Stimulated activated CD4-positive, alpha-beta T cell treated with anti-CD3 and anti-CD28 coated beads, Interleukin-12 subunit alpha, Interleukin-12 subunit beta, amount 100 ng/mL, for 4 hours (primary cell): ENCODE measurements at regions not wholly inside any gene's neighbourhood (a gene's known extent, or its start where the extent isn't known, plus 50 kb on each side); places are given as distances from the start of the nearest gene placed in this dataset.
"Not testable (repeated sequence)": the region's sequence is repeated elsewhere in the genome, so short reads cannot be mapped to it uniquely, and the experiment has no call there.

ENCODE experiments used
- DNase-seq: peaks from one replicate; pipeline ENCODE4 v3.0.0-alpha.2; 2020

DNA sequence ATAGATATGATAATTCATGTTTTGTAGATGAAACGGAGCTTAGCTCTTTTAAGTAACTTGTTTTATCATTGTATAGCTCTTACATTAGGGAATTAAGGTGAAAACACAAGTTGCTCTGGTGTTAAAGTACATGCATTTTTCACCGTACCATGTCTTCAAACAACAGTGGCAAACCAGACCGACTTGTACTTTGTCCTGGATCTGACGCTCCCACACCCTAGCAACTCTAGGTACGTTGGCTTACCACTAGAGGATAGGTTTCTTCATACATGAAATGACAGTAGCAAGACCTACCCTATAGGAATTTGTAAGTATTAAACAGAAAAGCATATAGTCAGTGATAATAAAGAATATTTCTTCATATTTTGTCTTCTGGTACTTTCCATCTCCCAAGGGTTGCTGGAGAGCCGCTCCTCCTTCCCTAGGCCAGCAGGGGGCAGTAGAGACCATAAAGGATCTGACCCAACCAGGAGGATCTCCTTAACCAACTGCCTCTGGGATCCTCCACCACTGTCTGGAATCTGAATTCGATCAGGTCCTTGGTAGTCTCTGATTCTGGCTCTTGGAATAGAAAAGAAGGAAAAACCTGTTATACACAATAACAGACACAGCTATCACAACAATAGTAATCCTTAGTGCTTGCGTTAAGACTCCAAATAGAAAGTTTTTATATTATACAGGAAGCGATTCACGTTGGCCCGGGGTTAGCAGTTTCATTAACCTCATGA is 136.7 kb downstream of the CAVIN4 start:
- peak; percentile 30 for DNase-seq

DNA sequence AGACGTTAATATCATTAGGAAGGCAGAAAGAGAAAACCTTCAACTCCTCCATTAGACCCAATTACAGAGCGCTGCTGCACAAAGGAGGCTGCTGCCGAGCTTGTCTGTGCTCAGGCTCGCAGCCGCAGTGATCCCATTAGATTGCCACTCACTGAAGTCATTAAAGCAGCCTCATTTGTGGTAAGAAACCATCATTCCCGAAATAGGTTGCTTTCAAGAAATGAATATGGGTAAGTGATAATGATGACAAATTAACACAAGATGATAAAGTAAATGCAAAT is 137.2 kb downstream of the CAVIN4 start:
- DNase-seq: no peak

DNA sequence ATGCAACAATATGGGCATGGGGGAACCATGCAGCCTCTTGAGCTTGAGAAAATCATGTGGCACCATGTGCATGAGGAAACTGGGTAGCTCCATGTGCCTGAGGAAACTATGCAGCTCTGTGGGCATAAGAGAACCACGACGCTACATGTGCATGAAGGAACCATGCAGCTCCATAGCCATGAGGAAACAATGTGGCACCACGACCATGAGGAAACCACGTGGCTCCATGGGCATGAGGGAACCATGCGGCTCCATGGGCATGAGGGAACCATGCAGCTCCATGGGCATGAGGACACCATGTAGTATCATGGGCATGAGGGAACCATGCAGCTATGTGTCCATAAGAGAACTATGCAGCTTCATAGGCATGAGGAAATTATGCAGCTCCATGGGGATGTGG is 140.8 kb downstream of the CAVIN4 start:
- DNase-seq: no peak

DNA sequence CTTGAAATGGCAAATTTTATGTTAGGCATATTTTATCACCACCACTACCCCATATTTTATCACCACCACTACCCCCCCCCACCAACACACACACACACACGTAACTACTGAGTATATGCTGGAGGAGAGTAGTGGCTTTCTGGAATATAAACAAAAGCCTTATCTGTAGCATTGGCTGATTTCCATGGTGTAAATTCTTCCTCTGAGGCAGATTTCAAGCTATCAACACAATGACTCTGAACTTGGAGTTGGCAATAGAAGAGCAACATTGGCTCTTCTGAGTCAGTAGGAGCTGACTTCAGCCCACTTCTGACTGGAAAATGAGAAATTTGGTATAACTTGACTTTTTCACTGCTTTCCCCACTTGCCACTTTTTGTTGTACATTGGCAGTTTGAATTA is 143.0 kb downstream of the CAVIN4 start:
- no peak for DNase-seq

DNA sequence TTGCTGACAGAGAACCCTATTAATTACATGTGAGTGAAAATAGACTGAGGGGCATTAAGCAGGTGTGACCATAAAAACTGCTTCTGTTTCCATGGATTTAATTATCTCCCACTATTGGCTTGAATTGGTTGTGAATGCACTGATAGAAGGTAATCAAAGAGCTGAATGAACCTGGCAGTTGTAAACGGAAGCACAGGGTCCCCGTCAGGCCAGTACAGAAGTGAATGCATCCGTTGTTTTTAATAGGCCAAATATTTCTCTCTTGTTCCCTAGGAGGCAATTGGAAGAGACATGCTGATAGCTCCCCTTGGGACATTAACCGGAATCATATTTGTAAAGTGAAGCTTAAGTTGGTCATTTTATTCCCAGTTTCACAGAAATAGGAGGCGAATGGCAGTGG is 147.0 kb downstream of the CAVIN4 start:
- DNase-seq: no peak

DNA sequence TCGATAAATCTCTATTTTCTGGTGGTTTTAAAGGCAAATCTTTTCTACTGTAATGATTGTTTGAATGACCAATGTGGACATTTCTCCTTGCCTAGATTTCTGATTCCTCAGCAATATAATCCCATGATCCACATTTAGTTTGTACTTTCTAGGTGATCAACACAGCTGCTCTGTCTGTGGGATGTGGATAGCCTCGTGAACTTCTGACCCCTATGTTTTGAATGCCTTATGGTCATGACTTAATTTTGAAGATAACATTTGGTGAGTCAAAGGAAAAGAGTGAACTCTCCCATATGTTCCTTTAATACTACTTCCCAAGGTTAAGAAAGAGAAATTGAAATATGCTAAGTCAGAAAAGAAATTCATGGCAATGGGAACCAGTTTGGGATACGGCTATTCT is 147.5 kb downstream of the CAVIN4 start:
- DNase-seq: no peak

DNA sequence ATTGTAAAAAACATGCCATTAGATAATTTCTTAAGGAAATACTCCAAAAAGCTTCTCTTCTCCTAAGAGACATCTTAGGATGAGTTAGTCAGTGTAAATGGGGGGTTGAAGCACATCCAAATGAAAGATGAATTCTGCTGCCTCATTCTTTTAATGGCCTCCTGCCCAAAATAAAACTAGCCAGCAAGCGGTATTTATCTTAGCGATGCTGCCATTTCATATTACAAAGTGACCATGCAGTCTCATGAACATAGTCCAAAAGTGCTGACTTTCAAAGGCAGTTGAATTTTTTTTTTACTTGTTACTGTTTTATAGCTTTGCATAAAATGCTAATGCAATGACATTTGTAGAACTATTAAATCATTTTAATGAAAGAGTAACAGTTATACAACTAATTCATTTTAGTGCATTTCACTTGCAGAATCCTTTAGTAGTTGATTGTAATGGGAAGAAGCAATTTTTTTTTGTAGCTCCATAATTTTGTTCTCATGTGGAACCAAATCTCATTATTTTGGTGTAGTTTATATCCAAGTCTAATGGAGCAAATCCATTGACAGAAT is 151.5 kb downstream of the CAVIN4 start:
- no peak for DNase-seq

DNA sequence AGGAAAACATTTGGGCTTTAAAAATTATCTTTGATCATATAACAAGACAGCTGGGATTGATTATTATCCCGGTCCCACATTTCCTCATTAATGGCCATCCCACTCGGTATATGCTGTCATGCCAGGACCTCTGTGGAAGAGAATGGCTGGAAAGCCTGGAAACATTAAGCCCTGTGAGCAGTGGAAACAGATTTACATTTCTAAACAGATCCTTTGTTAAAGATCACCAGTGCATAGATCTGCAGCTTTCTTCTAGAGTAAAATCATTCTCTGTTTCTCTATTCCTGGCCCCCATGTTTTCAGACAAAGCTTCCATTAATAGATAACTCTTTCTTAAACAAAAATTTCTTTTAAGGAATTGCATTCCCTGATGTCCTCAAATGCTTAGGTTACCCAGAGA is 152.2 kb downstream of the CAVIN4 start:
- no peak for DNase-seq

DNA sequence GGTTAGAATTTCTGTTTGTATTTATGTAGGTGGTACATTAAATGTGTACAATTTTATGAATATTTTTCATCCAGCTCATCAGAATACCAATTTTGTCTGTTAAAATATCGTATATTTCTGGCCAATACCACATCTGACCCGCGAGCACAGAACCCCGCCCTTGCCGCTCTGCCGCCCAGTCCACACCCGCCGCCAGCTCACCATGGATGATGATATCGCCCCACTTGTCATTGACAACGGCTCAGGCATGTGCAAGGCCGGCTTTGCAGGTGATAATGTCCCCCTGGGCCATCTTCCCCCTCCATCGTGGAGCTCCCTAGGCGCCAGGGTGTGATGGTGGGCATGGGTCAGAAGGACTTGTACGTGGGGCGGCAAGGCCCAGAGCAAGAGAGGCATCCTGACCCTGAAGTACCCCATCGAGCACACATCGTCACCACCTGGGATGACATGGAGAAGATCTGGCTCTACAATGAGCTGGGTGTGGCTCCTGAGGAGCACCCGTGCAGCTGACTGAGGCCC is 153.2 kb downstream of the CAVIN4 start:
- no peak for DNase-seq

DNA sequence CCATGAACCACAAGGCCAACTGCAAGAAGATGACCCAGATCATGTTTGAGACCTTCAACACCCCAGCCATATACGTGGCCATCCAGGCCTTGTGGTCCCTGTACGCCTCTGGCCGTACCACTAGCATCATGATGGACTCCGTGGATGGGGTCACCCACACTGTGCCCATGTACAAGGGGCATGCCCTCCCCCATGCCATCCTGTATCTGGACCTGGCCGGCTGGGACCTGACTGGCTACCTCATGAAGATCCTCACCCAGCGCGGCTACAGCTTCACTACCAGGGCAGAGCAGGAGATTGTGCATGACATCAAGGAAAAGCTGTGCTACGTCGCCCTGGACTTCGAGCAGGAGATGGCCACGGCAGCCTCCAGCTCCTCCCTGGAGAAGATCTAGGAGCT is 153.7 kb downstream of the CAVIN4 start:
- DNase-seq: no peak

DNA sequence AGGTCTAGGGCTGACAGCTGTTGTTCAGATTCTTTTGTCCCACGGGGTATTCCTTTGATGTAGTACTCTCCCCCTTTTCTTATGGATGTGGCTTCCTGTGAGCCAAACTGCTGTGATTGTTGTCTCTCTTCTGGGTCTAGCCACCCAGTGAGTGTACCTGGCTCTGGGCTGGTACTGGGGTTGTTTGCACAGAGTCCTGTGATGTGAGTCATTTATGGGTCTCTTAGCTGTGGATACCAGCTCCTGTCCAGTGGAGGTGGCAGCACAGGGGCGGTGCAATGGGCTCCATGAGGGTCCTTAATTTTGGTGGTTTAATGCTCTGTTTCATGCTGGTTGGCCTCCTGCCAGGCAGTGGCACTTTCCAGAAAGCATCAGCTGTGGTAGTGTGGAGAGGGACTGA is 161.3 kb downstream of the CAVIN4 start:
- DNase-seq: no peak

DNA sequence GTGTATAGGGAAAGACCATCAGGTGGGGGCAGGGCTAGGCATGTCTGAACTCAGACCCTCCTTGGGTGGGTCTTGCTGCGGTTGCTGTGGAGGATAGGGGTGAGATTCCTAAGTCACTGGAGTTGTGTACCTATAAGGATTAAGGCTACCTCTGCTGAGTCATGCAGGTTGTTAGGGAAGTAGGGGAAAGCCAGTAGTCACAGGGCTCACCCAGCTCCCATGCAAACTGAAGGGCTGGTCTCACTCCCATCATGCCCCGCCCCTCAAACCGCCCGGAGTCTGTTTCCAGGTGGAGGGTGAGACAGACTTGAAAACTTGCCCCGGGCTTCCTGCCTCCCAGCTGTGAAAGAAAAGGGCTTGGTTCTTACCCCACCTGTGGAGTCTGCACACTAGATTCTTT is 161.8 kb downstream of the CAVIN4 start:
- no peak for DNase-seq

DNA sequence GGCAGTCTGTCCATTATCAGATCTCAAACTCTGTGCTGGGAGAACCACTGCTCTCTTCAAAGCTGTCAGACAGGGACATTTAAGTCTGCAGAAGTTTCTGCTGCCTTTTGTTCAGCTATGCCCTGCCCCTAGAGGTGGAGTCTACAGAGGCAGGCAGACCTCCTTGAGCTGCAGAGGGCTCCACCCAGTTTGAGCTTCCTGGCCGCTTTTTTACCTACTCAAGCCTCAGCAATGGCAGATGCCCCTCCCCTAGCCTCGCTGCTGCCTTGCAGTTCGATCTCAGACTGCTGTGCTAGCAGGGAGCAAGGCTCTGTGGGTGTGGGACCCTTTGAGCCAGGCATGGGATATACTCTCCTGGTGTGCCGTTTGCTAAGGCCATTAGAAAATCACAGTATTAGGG is 171.1 kb downstream of the CAVIN4 start:
- not testable (repeated sequence) for DNase-seq

DNA sequence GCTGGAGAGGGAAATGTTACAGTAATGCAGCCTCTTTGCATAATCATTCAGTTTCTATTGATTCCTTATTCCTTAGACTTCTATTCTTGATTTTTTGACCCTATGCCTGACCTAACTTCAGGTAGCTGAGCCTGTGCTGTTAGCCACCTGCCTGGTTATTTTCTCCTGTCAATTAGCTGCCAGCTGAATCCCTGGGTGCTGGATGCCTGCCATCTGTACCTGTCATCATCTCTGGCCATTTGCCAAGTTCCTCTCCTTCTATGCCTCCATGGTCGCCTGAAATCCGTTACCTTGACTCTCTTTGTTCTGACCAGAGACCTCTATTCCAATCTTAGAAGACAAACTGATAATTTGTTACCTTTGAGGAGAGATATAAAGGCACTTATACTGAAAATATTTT is 178.3 kb downstream of the CAVIN4 start:
- DNase-seq: no peak

DNA sequence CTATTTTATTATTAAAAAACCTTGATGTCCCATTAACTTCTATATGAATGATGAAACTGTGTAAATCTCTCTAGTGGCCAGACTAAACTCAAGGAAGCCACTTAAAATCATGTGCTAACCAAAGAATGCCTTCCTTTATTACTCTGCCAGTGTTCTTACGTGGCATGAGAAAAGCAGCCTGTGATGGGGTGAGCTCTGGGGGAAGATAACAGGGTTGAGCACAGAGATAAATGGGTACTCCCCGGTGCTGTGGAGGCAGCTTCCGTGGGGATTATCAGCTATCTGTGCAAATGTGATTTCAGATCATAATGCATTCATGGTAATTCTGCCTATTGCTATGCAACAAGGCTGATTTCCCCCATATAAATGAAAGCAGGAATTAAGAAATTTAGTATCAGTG is 181.3 kb downstream of the CAVIN4 start:
- no peak for DNase-seq

DNA sequence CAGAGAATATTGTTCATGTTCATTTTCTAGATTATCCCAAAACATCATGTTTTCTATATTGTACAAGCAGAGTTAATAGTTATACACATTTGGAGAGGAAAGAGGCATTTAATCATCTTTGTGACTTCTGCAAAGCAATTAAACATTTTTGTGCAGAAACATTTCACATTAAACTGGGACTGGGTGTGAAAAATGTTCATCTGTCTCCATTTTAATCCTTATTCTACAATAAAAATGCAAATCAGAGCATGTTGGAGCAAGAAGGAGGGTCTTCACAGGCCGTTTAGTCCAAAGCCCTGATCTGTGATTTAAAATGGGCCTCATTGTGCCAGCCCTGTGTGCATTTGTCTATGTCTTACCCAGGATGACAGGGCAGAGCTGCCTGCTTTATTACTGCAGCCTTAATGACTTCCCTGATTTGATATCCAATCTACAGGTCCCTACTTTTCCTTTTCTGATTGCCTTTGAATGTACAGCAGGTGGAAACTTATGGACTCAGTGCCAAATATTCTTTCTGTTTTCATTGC is 183.5 kb downstream of the CAVIN4 start:
- DNase-seq: no peak

DNA sequence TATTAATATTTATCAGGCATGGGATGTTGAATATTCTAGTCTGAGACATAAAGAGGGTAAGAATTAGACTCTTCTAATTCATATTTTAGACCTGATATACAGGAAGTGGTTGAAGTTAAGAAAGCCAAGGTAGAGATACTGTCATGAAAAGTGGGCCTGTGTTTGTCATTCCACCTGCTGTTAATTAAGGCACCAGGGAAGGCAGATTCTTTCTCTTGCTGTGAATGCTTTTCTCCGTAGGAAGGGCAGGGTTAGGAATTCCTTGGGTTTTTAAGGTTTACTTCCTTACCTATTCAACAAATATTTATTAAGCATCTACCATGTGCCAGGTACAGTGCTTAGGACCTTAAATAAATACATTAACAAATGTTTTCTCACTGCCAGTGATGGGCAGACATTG is 196.4 kb downstream of the CAVIN4 start:
- no peak for DNase-seq

DNA sequence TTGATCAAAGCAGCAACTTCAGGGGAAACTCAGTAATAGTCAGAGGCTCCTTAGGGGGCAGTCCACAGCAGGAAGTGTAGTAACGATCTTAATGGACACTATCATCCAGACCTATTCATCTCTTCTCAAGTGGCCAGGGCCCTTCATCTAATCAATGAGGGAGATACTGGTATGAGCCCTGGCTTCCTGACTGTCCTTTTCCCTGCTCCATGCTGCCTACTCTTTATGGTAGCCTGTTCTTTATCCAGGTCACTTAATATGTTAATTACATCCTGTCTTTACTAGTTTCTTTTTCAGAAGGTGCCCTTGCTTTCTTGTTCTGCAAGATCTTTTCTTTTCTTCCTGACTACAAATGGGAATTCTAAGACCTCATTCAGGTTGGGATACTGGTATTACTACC is 197.1 kb downstream of the CAVIN4 start:
- DNase-seq: no peak

DNA sequence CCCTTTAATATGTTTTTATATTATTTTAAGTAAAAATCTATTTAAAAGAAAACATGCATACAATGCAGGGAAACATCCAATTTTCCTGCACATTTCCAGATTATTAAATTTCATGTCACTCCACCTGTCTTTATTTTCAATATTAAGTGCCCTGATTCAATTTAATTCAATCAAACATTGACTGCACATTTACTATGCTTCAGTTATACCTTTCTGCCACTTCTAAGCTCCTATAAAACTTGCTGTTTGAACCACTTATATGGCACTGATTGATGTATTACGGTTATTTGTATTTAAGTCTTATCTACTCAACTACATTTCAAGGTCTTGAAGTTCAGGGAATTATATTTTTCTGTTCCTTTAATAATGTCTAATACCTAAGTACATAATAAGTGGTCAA is 198.0 kb downstream of the CAVIN4 start:
- DNase-seq: no peak

DNA sequence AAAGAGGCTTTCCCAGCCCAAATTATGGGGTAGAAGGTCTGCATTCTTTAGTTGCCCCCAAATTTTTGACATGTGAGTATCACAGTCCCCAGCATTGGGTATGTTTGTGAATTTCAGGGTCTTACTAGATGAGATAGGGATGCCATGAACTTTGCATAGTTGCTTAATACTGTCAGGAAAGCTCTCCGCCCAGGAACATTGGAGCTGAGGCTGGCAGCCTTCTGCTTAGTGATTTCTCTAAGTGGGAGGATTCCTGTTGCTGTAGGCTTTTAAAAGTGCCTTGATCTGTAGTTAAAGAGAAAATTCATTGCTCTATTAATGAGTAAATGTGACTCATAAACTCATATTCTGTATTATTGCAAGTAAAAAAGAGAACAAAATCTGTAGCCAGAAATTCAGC is 206.9 kb downstream of the CAVIN4 start:
- no peak for DNase-seq

DNA sequence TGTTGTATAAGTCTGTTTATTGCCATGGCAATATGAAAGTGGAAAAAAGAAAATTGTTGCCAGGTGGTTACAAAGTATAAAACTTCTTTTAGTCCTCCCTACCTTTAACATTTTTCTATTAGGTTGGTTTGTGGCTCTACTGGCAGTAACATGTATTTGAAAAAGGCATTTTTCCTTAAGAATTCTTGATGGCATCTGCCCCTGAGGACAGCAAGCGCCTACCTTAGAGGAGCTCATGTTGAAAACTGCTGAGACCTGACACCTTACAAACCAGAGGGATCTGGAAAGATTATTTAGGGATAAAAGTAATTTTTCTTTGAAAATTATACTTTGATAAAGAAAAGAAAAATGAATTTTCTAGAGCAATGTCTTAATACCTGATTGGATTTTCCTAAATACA is 208.1 kb downstream of the CAVIN4 start:
- no peak for DNase-seq

DNA sequence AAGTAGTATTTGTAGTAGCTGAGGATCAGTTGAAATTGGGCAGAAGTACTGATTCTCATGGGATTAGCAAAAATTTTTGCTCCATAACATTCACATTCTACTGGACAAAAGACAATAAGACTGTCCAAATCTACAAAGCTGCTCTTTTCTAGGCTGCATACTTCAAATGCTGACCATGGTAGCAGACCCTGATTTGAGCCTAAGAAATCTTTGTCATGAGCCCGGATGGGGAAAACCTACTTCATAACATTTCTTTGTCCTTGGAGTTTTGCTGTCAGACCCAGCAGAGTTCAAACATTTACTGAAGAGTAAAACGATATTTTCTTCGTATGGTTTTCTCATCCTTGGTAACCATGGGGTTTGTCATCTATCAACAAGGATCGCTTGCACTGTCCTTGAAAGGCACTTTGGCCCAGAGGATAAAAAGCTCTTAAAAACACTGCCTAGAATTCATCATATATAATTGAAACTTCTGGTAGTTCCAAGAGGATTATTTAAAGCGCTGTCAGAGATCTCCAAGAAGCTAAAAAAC is 216.9 kb downstream of the CAVIN4 start:
- DNase-seq: no peak

DNA sequence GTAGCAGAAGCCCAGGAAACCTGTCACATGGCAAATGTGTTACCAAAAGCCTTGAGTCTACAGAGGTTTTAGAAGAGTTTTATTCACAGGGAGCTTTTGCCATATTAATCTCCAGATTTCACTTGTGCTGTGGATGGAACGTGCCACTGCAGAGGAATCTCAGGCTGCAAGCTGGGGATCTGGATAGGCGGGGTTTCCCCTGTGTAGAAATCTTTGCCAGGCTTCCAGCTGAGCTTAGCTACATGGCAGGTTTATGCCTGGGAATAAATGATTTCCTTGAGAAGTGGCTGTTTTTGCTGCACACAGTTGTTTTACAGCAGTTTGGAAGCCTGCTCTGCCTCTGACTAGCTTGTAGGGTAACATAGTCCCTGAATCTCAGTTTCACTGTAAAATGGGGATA is 224.6 kb upstream of the PLPPR1 start:
- no peak for DNase-seq

DNA sequence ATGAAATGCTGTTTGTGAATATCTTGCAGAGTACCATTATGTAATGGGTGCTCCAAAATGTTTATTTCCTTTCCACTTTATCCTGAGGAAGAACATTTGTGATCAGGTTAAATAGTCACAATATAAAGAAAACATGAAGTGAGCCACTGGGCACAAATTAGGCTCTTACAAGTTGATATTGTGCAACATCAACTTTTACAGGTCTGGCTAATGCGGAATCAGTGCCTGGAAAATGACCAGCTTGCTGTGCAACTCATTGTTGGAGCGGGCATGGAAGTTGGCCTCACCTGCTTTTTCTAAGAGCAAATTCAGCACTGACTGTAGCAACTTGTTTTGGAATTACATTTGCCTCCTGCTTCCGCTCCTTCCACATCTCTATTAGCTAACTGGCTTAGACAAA is 216.9 kb upstream of the PLPPR1 start:
- DNase-seq: no peak

DNA sequence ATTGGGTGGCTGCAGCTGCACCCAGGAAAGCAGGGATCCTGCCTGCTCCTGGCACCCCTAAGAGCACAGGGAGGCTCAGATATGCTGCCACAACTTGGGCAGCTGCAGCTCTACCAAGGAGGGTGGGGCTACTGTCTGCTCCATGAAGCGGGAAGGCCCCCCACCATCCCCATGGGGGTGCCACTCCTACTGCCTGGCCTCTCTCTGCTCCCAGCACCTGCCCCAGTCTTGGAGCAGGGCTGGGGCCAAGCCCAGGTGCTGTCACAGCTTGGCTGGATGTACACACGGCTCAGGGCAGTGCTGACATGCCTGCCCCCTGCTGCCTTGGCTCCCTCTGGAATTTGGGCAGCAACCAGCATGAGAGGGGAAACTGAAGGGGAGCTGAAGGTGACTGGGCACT is 214.7 kb upstream of the PLPPR1 start:
- no peak for DNase-seq
